SK-N-SH treated with all-trans-retinoic acid at 6 μM for 48 hours (cell line): ENCODE measurements at regions not wholly inside any gene's neighbourhood (a gene's known extent, or its start where the extent isn't known, plus 50 kb on each side); places are given as distances from the start of the nearest gene placed in this dataset.
"Not testable (repeated sequence)": the region's sequence is repeated elsewhere in the genome, so short reads cannot be mapped to it uniquely, and the experiment has no call there.

Experiments used
- ATAC-seq: fragments of 200-7000 bp; cut with Tn5 transposase; 3 replicates; pipeline ENCODE4 v1.9.1; 2020; ENCODE audit warnings: mild to moderate bottlenecking, moderate library complexity
- ARNTL ChIP-seq: fragments of 450-650 bp; formaldehyde crosslinking; IDR thresholded peaks from 2 replicates; pipeline ENCODE4 v1.5.0; 2020; ENCODE audit warnings: low read depth, mild to moderate bottlenecking, moderate library complexity, borderline replicate concordance
- BACH2 ChIP-seq: fragments of 250-450 bp; sonication (Bioruptor Pico); IDR thresholded peaks from 2 replicates; pipeline ENCODE4 v1.9.0; 2021; ENCODE audit warnings: mild to moderate bottlenecking, borderline replicate concordance
- CSDC2 ChIP-seq: fragments of 250-450 bp; sonication (Bioruptor Pico); IDR thresholded peaks from 2 replicates; pipeline ENCODE4 v1.5.0; 2020; ENCODE audit warnings: mild to moderate bottlenecking, moderate library complexity
- ESRRG ChIP-seq: fragments of 250-450 bp; sonication (Bioruptor Pico); IDR thresholded peaks from 2 replicates; pipeline ENCODE4 v1.6.1; 2021; ENCODE audit warnings: mild to moderate bottlenecking
- OSR1 ChIP-seq: fragments of 250-450 bp; sonication (Bioruptor Pico); IDR thresholded peaks from 2 replicates; pipeline ENCODE4 v1.8.0; 2022; ENCODE audit warnings: moderate library complexity, mild to moderate bottlenecking, inconsistent platforms
- PPARA ChIP-seq: fragments of 250-450 bp; sonication (Bioruptor Pico); IDR thresholded peaks from 2 replicates; pipeline ENCODE4 v1.5.0; 2020; ENCODE audit warnings: mild to moderate bottlenecking, borderline replicate concordance
- RARB ChIP-seq: fragments of 250-450 bp; sonication (Bioruptor Pico); IDR thresholded peaks from 2 replicates; pipeline ENCODE4 v1.8.0; 2021; ENCODE audit warnings: mild to moderate bottlenecking, moderate library complexity
- SNAI2 ChIP-seq: fragments of 250-450 bp; sonication (Bioruptor Pico); IDR thresholded peaks from 2 replicates; pipeline ENCODE4 v1.5.0; 2020; ENCODE audit warnings: mild to moderate bottlenecking, moderate library complexity
- TCF4 ChIP-seq: fragments of 250-450 bp; sonication (Bioruptor Pico); IDR thresholded peaks from 2 replicates; pipeline ENCODE4 v1.8.0; 2021; ENCODE audit warnings: mild to moderate bottlenecking, moderate library complexity, borderline replicate concordance
- ZC3H10 ChIP-seq: fragments of 250-450 bp; sonication (Bioruptor Pico); IDR thresholded peaks from 2 replicates; pipeline ENCODE4 v1.5.1; 2021; ENCODE audit warnings: mild to moderate bottlenecking, moderate library complexity
- ZFP3 ChIP-seq: fragments of 250-450 bp; sonication (Bioruptor Pico); IDR thresholded peaks from 2 replicates; pipeline ENCODE4 v1.5.0; 2020; ENCODE audit warnings: mild to moderate bottlenecking, moderate library complexity
- ZFP30 ChIP-seq: fragments of 450-650 bp; formaldehyde crosslinking; IDR thresholded peaks from 2 replicates; pipeline ENCODE4 v1.5.0; 2022; ENCODE audit warnings: mild to moderate bottlenecking, moderate library complexity
- ZNF565 ChIP-seq: fragments of 450-650 bp; formaldehyde crosslinking; conservative IDR thresholded peaks from 2 replicates; pipeline ENCODE4 v1.5.0; 2020; ENCODE audit warnings: low read depth, mild to moderate bottlenecking, moderate library complexity
- ZNF70 ChIP-seq: fragments of 450-650 bp; formaldehyde crosslinking; IDR thresholded peaks from 2 replicates; pipeline ENCODE4 v1.5.0; 2020; ENCODE audit warnings: mild to moderate bottlenecking, moderate library complexity
- TF ChIP-seq, protein P1 (sequence below): fragments of 250-450 bp; sonication (Bioruptor Pico); IDR thresholded peaks from 2 replicates; pipeline ENCODE4 v1.5.1; 2021; ENCODE audit warnings: mild to moderate bottlenecking, moderate library complexity
- TF ChIP-seq, protein P2 (sequence below): fragments of 250-450 bp; sonication (Bioruptor Pico); IDR thresholded peaks from 2 replicates; pipeline ENCODE4 v1.5.1; 2020; ENCODE audit warnings: low read depth, mild to moderate bottlenecking, moderate library complexity
- TF ChIP-seq, protein P3 (sequence below): fragments of 250-450 bp; sonication (Bioruptor Pico); IDR thresholded peaks from 2 replicates; pipeline ENCODE4 v1.5.0; 2020; ENCODE audit warnings: mild to moderate bottlenecking, moderate library complexity
- TF ChIP-seq, protein P4 (sequence below): fragments of 250-450 bp; sonication (Bioruptor Pico); IDR thresholded peaks from 2 replicates; pipeline ENCODE4 v1.8.0; 2021; ENCODE audit warnings: low read depth, mild to moderate bottlenecking, moderate library complexity, borderline replicate concordance

DNA sequence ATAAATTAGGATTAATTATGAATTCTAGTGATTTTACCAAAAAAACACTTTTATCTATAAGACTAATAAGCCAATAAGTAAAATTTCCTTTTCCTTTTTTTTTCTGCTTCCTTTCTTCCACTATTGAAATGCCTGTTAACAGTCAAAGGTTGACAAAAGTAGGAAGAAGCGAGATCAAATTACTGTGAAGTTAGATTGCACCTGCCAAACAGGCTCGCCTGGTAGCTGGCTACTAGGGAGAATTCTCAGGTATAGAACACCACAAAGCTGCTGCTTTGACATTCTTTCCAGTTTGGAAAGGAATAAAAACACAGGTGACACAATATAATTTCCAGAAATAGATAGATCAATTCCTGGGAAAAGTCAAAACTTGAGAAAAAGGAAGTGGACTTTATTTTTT is 749.0 kb downstream of the NSUN3 start (continued):
- TF ChIP-seq, protein P1, sequence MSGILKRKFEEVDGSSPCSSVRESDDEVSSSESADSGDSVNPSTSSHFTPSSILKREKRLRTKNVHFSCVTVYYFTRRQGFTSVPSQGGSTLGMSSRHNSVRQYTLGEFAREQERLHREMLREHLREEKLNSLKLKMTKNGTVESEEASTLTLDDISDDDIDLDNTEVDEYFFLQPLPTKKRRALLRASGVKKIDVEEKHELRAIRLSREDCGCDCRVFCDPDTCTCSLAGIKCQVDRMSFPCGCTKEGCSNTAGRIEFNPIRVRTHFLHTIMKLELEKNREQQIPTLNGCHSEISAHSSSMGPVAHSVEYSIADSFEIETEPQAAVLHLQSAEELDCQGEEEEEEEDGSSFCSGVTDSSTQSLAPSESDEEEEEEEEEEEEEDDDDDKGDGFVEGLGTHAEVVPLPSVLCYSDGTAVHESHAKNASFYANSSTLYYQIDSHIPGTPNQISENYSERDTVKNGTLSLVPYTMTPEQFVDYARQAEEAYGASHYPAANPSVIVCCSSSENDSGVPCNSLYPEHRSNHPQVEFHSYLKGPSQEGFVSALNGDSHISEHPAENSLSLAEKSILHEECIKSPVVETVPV (CRISPR knock-in tag), result no peak
- no peak for TF ChIP-seq OSR1 (CRISPR knock-in tag)
- TF ChIP-seq, protein P2, sequence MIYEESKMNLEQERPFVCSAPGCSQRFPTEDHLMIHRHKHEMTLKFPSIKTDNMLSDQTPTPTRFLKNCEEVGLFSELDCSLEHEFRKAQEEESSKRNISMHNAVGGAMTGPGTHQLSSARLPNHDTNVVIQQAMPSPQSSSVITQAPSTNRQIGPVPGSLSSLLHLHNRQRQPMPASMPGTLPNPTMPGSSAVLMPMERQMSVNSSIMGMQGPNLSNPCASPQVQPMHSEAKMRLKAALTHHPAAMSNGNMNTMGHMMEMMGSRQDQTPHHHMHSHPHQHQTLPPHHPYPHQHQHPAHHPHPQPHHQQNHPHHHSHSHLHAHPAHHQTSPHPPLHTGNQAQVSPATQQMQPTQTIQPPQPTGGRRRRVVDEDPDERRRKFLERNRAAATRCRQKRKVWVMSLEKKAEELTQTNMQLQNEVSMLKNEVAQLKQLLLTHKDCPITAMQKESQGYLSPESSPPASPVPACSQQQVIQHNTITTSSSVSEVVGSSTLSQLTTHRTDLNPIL, result no peak

GRCh38 chr3:94821241-94821640 is 758.4 kb downstream of the NSUN3 start:
- TF ChIP-seq ARNTL (CRISPR knock-in tag), result no peak
- TF ChIP-seq PPARA (CRISPR knock-in tag), result no peak
- TF ChIP-seq, protein P1 (CRISPR knock-in tag), result no peak
- TF ChIP-seq TCF4 (CRISPR knock-in tag), result no peak
- TF ChIP-seq BACH2 (CRISPR knock-in tag), result no peak
- TF ChIP-seq ZFP30, result no peak
- TF ChIP-seq, protein P3, sequence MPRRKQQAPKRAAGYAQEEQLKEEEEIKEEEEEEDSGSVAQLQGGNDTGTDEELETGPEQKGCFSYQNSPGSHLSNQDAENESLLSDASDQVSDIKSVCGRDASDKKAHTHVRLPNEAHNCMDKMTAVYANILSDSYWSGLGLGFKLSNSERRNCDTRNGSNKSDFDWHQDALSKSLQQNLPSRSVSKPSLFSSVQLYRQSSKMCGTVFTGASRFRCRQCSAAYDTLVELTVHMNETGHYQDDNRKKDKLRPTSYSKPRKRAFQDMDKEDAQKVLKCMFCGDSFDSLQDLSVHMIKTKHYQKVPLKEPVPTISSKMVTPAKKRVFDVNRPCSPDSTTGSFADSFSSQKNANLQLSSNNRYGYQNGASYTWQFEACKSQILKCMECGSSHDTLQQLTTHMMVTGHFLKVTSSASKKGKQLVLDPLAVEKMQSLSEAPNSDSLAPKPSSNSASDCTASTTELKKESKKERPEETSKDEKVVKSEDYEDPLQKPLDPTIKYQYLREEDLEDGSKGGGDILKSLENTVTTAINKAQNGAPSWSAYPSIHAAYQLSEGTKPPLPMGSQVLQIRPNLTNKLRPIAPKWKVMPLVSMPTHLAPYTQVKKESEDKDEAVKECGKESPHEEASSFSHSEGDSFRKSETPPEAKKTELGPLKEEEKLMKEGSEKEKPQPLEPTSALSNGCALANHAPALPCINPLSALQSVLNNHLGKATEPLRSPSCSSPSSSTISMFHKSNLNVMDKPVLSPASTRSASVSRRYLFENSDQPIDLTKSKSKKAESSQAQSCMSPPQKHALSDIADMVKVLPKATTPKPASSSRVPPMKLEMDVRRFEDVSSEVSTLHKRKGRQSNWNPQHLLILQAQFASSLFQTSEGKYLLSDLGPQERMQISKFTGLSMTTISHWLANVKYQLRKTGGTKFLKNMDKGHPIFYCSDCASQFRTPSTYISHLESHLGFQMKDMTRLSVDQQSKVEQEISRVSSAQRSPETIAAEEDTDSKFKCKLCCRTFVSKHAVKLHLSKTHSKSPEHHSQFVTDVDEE (CRISPR knock-in tag), result no peak
- no peak for TF ChIP-seq ZFP3 (CRISPR knock-in tag)
- TF ChIP-seq OSR1 (CRISPR knock-in tag), result no peak
- TF ChIP-seq ZNF70 (CRISPR knock-in tag), result no peak
- TF ChIP-seq, protein P2, result no peak
- no peak for TF ChIP-seq ZNF565
- no peak for TF ChIP-seq ESRRG (CRISPR knock-in tag)
- no peak for TF ChIP-seq SNAI2 (CRISPR knock-in tag)
- ATAC-seq, result no peak

- TF ChIP-seq RARB (CRISPR knock-in tag) (no peak), ARNTL (CRISPR knock-in tag) (no peak), ZNF70 (CRISPR knock-in tag) (no peak), ZFP30 (no peak), ESRRG (CRISPR knock-in tag) (no peak), BACH2 (CRISPR knock-in tag) (no peak), ZC3H10 (CRISPR knock-in tag) (no peak), OSR1 (CRISPR knock-in tag) (no peak)
- no peak for ATAC-seq
These were observed 759.4 kb downstream of the NSUN3 start for GRCh38 chr3:94822298-94822697.

DNA sequence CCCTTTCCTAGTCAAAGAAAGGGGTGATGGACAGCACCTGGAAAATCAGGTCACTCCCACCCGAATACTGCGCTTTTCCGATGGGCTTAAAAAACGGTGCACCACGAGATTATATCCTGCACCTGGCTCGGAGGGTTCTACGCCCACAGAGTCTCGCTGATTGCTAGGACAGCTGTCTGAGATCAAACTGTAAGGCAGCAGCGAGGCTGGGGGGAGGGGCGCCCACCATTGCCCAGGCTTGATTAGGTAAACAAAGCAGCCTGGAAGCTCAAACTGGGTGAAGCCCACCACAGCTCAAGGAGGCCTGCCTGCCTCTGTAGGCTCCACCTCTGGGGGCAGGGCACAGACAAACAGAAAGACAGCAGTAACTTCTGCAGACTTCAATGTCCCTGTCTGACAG is 783.4 kb downstream of the NSUN3 start:
- ATAC-seq, result not testable (repeated sequence)

DNA sequence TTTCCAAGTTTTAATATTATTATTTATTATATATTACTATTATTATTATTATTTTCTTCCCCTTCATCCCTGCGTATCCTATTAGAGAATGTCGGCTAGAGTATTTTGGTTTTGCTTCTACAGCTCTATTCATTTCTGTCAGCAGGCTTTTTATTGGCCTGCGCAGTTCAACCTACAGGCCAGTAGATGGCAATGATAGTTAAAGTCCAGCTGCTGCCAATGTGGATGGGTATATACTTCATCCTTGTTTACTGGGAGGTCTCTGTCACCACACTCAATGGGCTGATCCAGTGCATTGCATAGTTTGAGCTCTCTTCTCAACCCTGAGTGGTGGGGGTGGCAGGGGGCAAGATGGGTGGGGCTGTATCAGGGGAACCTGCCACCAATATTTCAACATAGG is 799.8 kb downstream of the NSUN3 start:
- TF ChIP-seq ZC3H10 (CRISPR knock-in tag), result no peak
- no peak for TF ChIP-seq CSDC2 (CRISPR knock-in tag)
- TF ChIP-seq TCF4 (CRISPR knock-in tag), result no peak
- TF ChIP-seq, protein P4, sequence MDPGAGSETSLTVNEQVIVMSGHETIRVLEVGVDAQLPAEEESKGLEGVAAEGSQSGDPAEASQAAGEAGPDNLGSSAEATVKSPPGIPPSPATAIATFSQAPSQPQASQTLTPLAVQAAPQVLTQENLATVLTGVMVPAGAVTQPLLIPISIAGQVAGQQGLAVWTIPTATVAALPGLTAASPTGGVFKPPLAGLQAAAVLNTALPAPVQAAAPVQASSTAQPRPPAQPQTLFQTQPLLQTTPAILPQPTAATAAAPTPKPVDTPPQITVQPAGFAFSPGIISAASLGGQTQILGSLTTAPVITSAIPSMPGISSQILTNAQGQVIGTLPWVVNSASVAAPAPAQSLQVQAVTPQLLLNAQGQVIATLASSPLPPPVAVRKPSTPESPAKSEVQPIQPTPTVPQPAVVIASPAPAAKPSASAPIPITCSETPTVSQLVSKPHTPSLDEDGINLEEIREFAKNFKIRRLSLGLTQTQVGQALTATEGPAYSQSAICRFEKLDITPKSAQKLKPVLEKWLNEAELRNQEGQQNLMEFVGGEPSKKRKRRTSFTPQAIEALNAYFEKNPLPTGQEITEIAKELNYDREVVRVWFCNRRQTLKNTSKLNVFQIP (CRISPR knock-in tag), result no peak
- TF ChIP-seq, protein P3 (CRISPR knock-in tag), result no peak
- TF ChIP-seq, all 23 proteins: peak for 0

More for the DNA sequence above, 799.8 kb downstream of the NSUN3 start:
- 0 out of 3 replicates have a peak, but pooled peaks have one; percentile 39 for ATAC-seq
